Astrocyte (in vitro differentiated cells and primary cell): ENCODE measurements at regions not wholly inside any gene's neighbourhood (a gene's known extent, or its start where the extent isn't known, plus 50 kb on each side); places are given as distances from the start of the nearest gene placed in this dataset.

Experiments
- DNase-seq: peaks from one replicate; pipeline ENCODE4 v3.0.0-alpha.2; 2010; ENCODE audit warnings: low read depth
- FAIRE-seq: peaks from 2 replicates; lab custom pipeline; 2011; peaks lifted over from hg19 to GRCh38; lab: Jason Lieb, UNC
- H2AFZ ChIP-seq: 2 replicates; pipeline ENCODE4 v1.6.0; 2012; ENCODE audit warnings: low read depth, low read length, inconsistent platforms
- H3K27ac ChIP-seq: 2 replicates; pipeline ENCODE4 v1.5.1; 2011; ENCODE audit warnings: low read depth, low read length, inconsistent platforms
- H3K27me3 ChIP-seq: 2 replicates; pipeline ENCODE4 v1.6.0; 2011; ENCODE audit warnings: low read length, inconsistent platforms; ENCODE audit not compliant: insufficient read depth
- H3K36me3 ChIP-seq: 2 replicates; pipeline ENCODE4 v1.5.1; 2011; ENCODE audit warnings: low read length, inconsistent platforms; ENCODE audit not compliant: insufficient read depth
- H3K4me1 ChIP-seq: 2 replicates; pipeline ENCODE4 v1.5.1; 2011; ENCODE audit warnings: low read length, inconsistent platforms; ENCODE audit not compliant: insufficient read depth
- H3K4me2 ChIP-seq: 2 replicates; pipeline ENCODE4 v1.6.0; 2012; ENCODE audit warnings: low read length, inconsistent platforms
- H3K4me3 ChIP-seq: 2 replicates; pipeline ENCODE4 v1.5.1; 2011; ENCODE audit warnings: low read depth, mild to moderate bottlenecking, low read length, inconsistent platforms; ENCODE audit not compliant: insufficient read depth
- H3K79me2 ChIP-seq: 2 replicates; pipeline ENCODE4 v1.6.0; 2012; ENCODE audit warnings: mild to moderate bottlenecking, low read length, inconsistent platforms; ENCODE audit not compliant: insufficient read depth
- H3K9ac ChIP-seq: 2 replicates; pipeline ENCODE4 v1.6.0; 2012; ENCODE audit warnings: mild to moderate bottlenecking, low read length, inconsistent platforms
- H3K9me3 ChIP-seq: 2 replicates; pipeline ENCODE4 v1.5.1; 2012; ENCODE audit warnings: low read depth, mild to moderate bottlenecking, low read length, inconsistent platforms; ENCODE audit not compliant: insufficient read depth
- H4K20me1 ChIP-seq: 2 replicates; pipeline ENCODE4 v1.6.0; 2012; ENCODE audit warnings: low read length, inconsistent platforms; ENCODE audit not compliant: insufficient read depth
- H3K27ac Mint-ChIP-seq: one replicate; pipeline ENCODE4 v1.8.0; 2021; ENCODE audit warnings: mild to moderate bottlenecking, mixed read lengths; ENCODE audit not compliant: unreplicated experiment
- H3K27me3 Mint-ChIP-seq: one replicate; pipeline ENCODE4 v1.8.0; 2021; ENCODE audit warnings: low read depth, mixed read lengths; ENCODE audit not compliant: unreplicated experiment
- H3K36me3 Mint-ChIP-seq: one replicate; pipeline ENCODE4 v1.8.0; 2021; ENCODE audit warnings: low read depth, mixed read lengths; ENCODE audit not compliant: unreplicated experiment
- H3K4me1 Mint-ChIP-seq: one replicate; pipeline ENCODE4 v1.8.0; 2021; ENCODE audit warnings: low read depth, mixed read lengths; ENCODE audit not compliant: unreplicated experiment
- H3K4me3 Mint-ChIP-seq: one replicate; pipeline ENCODE4 v1.8.0; 2021; ENCODE audit warnings: mild to moderate bottlenecking, moderate library complexity, mixed read lengths; ENCODE audit not compliant: unreplicated experiment
- H3K9me3 Mint-ChIP-seq: one replicate; pipeline ENCODE4 v1.8.0; 2021; ENCODE audit warnings: mild to moderate bottlenecking, mixed read lengths; ENCODE audit not compliant: unreplicated experiment
- CTCF ChIP-seq: IDR thresholded peaks from 2 replicates; pipeline ENCODE4 v1.5.1; 2011; ENCODE audit warnings: low read depth, mild to moderate bottlenecking, inconsistent platforms, low read length, moderate library complexity; ENCODE audit not compliant: insufficient read depth
- EZH2 ChIP-seq: IDR thresholded peaks from 2 replicates; pipeline ENCODE4 v1.6.1; 2012; ENCODE audit warnings: mild to moderate bottlenecking, low read length, inconsistent platforms; ENCODE audit not compliant: insufficient read depth

DNA sequence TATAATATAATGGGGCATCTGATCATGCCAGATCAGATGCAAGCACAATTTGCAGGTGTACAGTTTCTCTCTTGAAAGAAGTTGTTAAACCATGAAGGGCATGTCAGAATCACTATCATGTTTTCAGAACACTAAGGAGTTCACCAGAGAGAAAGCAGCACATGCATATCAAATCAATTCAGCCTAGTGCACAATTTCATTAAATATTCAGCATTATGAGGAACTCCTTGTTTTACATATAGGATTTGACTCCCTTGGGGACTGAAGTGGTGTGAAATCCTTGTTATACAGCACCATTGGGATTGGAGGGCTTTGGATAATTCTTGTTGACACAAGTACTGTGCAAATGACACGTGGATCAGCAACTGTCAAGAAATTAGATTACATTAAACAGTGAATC lies 562.1 kb upstream of the KLHL29 start:
- Histone ChIP-seq H4K20me1 (no peaks in the 10 kb centered on the region), H3K4me2 (no peak overlapping the region), H3K4me3 (no peak overlapping the region), H3K4me1 (no peaks in the 10 kb centered on the region), H3K79me2 (no peaks in the 10 kb centered on the region), H3K27ac (no peak overlapping the region), H3K9ac (no peak overlapping the region), H3K9me3 (peaks cover 4% of the 10 kb centered on the region), H2AFZ (no peak overlapping the region), H3K36me3 (no peaks in the 10 kb centered on the region), H3K27me3 (no peaks in the 10 kb centered on the region)
- H3K4me1 Mint-ChIP-seq: no peaks in the 10 kb centered on the region
- no peaks in the 10 kb centered on the region for H3K9me3 Mint-ChIP-seq
- H3K4me3 Mint-ChIP-seq: no peak overlapping the region
- H3K27ac Mint-ChIP-seq: no peak overlapping the region
- TF ChIP-seq CTCF: no peak
- no peak for TF ChIP-seq EZH2
- DNase-seq (no peak), FAIRE-seq (no peak)
- peaks cover 2% of the 10 kb centered on the region for H3K27me3 Mint-ChIP-seq
- H3K36me3 Mint-ChIP-seq: no peaks in the 10 kb centered on the region

- Mint-ChIP-seq H3K9me3 (no peaks in the 10 kb centered on the region), H3K27me3 (peaks cover 5% of the 10 kb centered on the region), H3K4me1 (no peaks in the 10 kb centered on the region), H3K4me3 (no peak overlapping the region), H3K36me3 (no peaks in the 10 kb centered on the region), H3K27ac (no peak overlapping the region)
- Histone ChIP-seq H3K9me3 (peaks cover 4% of the 10 kb centered on the region), H2AFZ (no peak overlapping the region), H3K27ac (no peak overlapping the region), H3K4me3 (no peak overlapping the region), H4K20me1 (no peaks in the 10 kb centered on the region), H3K36me3 (no peaks in the 10 kb centered on the region), H3K27me3 (no peaks in the 10 kb centered on the region), H3K9ac (no peak overlapping the region), H3K79me2 (no peaks in the 10 kb centered on the region), H3K4me1 (no peaks in the 10 kb centered on the region), H3K4me2 (no peak overlapping the region)
- DNase-seq (no peak), FAIRE-seq (no peak)
- TF ChIP-seq CTCF (no peak), EZH2 (no peak)
These were observed 560.4 kb upstream of the KLHL29 start for GRCh38 chr2:22824618-22825017.

DNA sequence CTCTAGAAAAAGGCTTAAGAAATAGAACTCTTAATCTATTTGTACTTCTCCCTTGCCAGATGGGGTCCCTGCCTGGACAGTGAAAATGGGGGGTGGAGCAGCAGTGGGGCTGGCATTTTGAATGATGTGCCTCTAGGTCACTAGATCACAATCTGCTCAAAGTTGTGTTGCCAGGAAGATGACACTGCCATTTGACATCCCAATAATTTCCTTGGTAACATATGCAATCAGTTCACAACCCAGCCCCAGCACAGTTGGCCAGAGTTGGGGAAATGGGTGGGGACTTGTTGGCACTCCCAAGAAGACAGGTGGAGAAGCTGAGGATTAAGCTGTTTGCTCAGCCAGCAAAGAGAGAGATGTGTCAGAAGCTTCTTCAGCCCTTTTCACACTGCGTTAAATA lies 558.3 kb upstream of the KLHL29 start:
- H3K27ac Mint-ChIP-seq: no peak overlapping the region
- Histone ChIP-seq H3K4me1 (no peaks in the 10 kb centered on the region), H3K9ac (no peak overlapping the region), H3K79me2 (no peaks in the 10 kb centered on the region), H3K4me3 (no peak overlapping the region), H3K9me3 (no peaks in the 10 kb centered on the region), H3K27me3 (no peaks in the 10 kb centered on the region), H4K20me1 (no peaks in the 10 kb centered on the region), H3K4me2 (no peak overlapping the region), H3K36me3 (no peaks in the 10 kb centered on the region), H2AFZ (no peak overlapping the region), H3K27ac (no peak overlapping the region)
- H3K27me3 Mint-ChIP-seq: peaks cover 5% of the 10 kb centered on the region
- DNase-seq (no peak), FAIRE-seq (no peak)
- TF ChIP-seq EZH2 (no peak), CTCF (no peak)
- H3K9me3 Mint-ChIP-seq: no peaks in the 10 kb centered on the region
- no peak overlapping the region for H3K4me3 Mint-ChIP-seq
- no peaks in the 10 kb centered on the region for H3K36me3 Mint-ChIP-seq
- H3K4me1 Mint-ChIP-seq: no peaks in the 10 kb centered on the region
